ENCODE measurements at regions not wholly inside any gene's neighbourhood (a gene's known extent, or its start where the extent isn't known, plus 50 kb on each side); places are given as distances from the start of the nearest gene placed in this dataset.

DNA sequence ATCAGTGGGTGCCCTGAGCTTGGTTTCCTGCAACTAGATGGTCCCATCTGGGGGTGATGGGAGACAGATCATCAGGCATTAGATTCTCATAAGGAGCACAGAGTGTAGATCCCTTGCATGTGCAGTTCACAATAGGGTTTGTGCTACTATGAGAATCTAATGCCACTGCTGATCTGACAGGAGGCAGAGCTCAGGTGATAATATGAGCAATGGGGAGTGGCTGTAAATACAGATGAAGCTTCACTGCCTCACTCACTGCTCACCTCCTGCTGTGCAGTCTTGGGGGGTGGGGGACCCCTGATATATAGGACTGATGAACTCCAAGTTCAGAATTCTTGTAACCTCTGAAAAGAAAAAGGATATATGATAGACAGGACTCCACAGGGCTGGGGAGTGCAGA, 108.0 kb downstream of the RIN2 start:
- TF ChIP-seq ZNF639 (tag by site-specific recombination; IDR thresholded peaks at IDR 0.05) (no peak), ZBTB21 (tag by site-specific recombination; IDR thresholded peaks at IDR 0.05) (no peak), ZNF768 (tag by site-specific recombination; IDR thresholded peaks at IDR 0.05) (no peak), ZNF624 (tag by site-specific recombination; IDR thresholded peaks at IDR 0.05) (no peak), ZNF621 (tag by site-specific recombination; IDR thresholded peaks at IDR 0.05) (no peak)
- TF ChIP-seq, protein P1, sequence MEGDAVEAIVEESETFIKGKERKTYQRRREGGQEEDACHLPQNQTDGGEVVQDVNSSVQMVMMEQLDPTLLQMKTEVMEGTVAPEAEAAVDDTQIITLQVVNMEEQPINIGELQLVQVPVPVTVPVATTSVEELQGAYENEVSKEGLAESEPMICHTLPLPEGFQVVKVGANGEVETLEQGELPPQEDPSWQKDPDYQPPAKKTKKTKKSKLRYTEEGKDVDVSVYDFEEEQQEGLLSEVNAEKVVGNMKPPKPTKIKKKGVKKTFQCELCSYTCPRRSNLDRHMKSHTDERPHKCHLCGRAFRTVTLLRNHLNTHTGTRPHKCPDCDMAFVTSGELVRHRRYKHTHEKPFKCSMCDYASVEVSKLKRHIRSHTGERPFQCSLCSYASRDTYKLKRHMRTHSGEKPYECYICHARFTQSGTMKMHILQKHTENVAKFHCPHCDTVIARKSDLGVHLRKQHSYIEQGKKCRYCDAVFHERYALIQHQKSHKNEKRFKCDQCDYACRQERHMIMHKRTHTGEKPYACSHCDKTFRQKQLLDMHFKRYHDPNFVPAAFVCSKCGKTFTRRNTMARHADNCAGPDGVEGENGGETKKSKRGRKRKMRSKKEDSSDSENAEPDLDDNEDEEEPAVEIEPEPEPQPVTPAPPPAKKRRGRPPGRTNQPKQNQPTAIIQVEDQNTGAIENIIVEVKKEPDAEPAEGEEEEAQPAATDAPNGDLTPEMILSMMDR (tag by site-specific recombination; IDR thresholded peaks at IDR 0.05), result no peak

All from HEK293 (cell line).